Panc1 (cell line): ENCODE measurements at regions not wholly inside any gene's neighbourhood (a gene's known extent, or its start where the extent isn't known, plus 50 kb on each side); places are given as distances from the start of the nearest gene placed in this dataset.

Experiments
- ATAC-seq: fragments of 200-7000 bp; cut with Tn5 transposase; 2 replicates; pipeline ENCODE4 v1.9.1; 2020; ENCODE audit warnings: mild to moderate bottlenecking, moderate library complexity
- BruUV-seq: library from RNA; stranded (reverse); fragments of 400-500 nt; replicated peaks from 2 replicates; lab custom pipeline; 2021; lab: Mats Ljungman, UMichigan
- CTCF ChIA-PET: fragments of 300-600 bp; sonication (Branson Sonifier 250); formaldehyde crosslinking; loops from one replicate; lab custom pipeline; 2022; ENCODE audit warnings: antibody characterized with exemption; lab: Charles Lee
- POLR2A ChIA-PET: fragments of 300-600 bp; sonication (Branson Sonifier 250); formaldehyde crosslinking; loops from one replicate; lab custom pipeline; 2022; ENCODE audit warnings: antibody characterized with exemption; lab: Charles Lee
- DNase-seq: peaks from one replicate; pipeline ENCODE4 v3.0.0-alpha.2; 2010; ENCODE audit warnings: low read depth, low spot score
- H3K27ac ChIP-seq: 2 replicates; pipeline ENCODE4 v1.5.1; 2011; ENCODE audit warnings: mild to moderate bottlenecking, low read length, inconsistent platforms
- H3K27me3 ChIP-seq: fragments of 200-500 bp; sonication (Bioruptor generic); 2 replicates; pipeline ENCODE4 v1.6.0; 2014; ENCODE audit warnings: low read length, inconsistent platforms; ENCODE audit not compliant: control insufficient read depth, insufficient read depth
- H3K36me3 ChIP-seq: fragments of 200-500 bp; sonication (Bioruptor generic); 2 replicates; pipeline ENCODE4 v1.5.1; 2014; ENCODE audit warnings: inconsistent platforms, mild to moderate bottlenecking, low read length, moderate library complexity; ENCODE audit not compliant: control insufficient read depth, insufficient read depth
- H3K4me1 ChIP-seq: 2 replicates; pipeline ENCODE4 v1.5.1; 2011; ENCODE audit warnings: inconsistent platforms, mild to moderate bottlenecking, low read length, moderate library complexity; ENCODE audit not compliant: control insufficient read depth, insufficient read depth
- H3K4me3 ChIP-seq, 2 experiments: 2 replicates each; pipeline ENCODE4 v1.5.1; 2011 to 2012; ENCODE audit warnings: low read depth in 2 of 2, low read length in 2 of 2, mild to moderate bottlenecking in 2 of 2, inconsistent platforms in 1 of 2, moderate library complexity in 1 of 2
- H3K9me3 ChIP-seq: fragments of 200-500 bp; sonication (Bioruptor generic); 2 replicates; pipeline ENCODE4 v1.5.1; 2014; ENCODE audit warnings: low read depth, mild to moderate bottlenecking, inconsistent platforms, low read length, moderate library complexity; ENCODE audit not compliant: control insufficient read depth, insufficient read depth
- CTCF ChIP-seq: fragments of 450-650 bp; IDR thresholded peaks from 2 replicates; pipeline ENCODE4 v1.5.1; 2017; ENCODE audit warnings: mild to moderate bottlenecking
- POLR2AphosphoS5 ChIP-seq: IDR thresholded peaks from 2 replicates; pipeline ENCODE4 v1.6.1; 2012; ENCODE audit warnings: mild to moderate bottlenecking, low read depth, low read length, moderate library complexity
- REST ChIP-seq, 2 experiments: IDR thresholded peaks; 2 replicates each; pipeline ENCODE4 v1.6.1; 2011 to 2012; ENCODE audit warnings: low read depth in 2 of 2, control low read depth in 1 of 2, low read length in 1 of 2, mild to moderate bottlenecking in 1 of 2, moderate library complexity in 1 of 2; ENCODE audit not compliant: insufficient read depth in 1 of 2
- SIN3A ChIP-seq: IDR thresholded peaks from 2 replicates; pipeline ENCODE4 v1.6.1; 2012; ENCODE audit warnings: low read depth, mild to moderate bottlenecking, low read length, moderate library complexity, borderline replicate concordance; ENCODE audit not compliant: insufficient read depth
- TCF7L2 ChIP-seq: IDR thresholded peaks from 2 replicates; pipeline ENCODE4 v1.6.1; 2011; ENCODE audit warnings: mild to moderate bottlenecking, low read depth, low read length, inconsistent platforms
- in situ Hi-C: cut with HindIII; loops from 2 replicates; pipeline ENCODE4 v1.10.0; 2016; ENCODE audit warnings: low sequenced_read_pairs, low pct_unique_long_range_greater_than_20kb
- intact Hi-C: fragments of 100-400 bp; cut with micrococcal nuclease; formaldehyde crosslinking; loops from one replicate; pipeline ENCODE4 v1.10.0; 2022; ENCODE audit not compliant: unreplicated experiment

GRCh38 chr5:120091376-120091948, 372.6 kb upstream of the PRR16 start:
- Histone ChIP-seq H3K9me3 (no peaks in the 10 kb centered on the region), H3K4me3 (no peak overlapping the region), H3K36me3 (no peaks in the 10 kb centered on the region; the same call in 1 of the 2 replicates), H3K27me3 (no peaks in the 10 kb centered on the region), H3K27ac (no peak overlapping the region), H3K4me1 (no peaks in the 10 kb centered on the region)
- ChIA-PET CTCF (no interaction called here), POLR2A (no interaction called here)
- in situ Hi-C loops: no loop called here
- ATAC-seq (no peak), DNase-seq (no peak)
- intact Hi-C loops: no loop called here
- BruUV-seq: no TSS peak
- TF ChIP-seq CTCF (no peak), REST (IDR thresholded peaks at IDR 0.05; ENCODE audit: insufficient read depth in 1 of 2, low read depth in 2 of 2, low read length in 1 of 2) (no peak), SIN3A (no peak), POLR2AphosphoS5 (no peak), TCF7L2 (no peak)

- Histone ChIP-seq H3K4me3 (no peak overlapping the region), H3K4me1 (no peaks in the 10 kb centered on the region), H3K27me3 (no peaks in the 10 kb centered on the region), H3K36me3 (no peaks in the 10 kb centered on the region; the same call in 1 of the 2 replicates), H3K27ac (no peak overlapping the region), H3K9me3 (no peaks in the 10 kb centered on the region)
- intact Hi-C loops: no loop called here
- DNase-seq (no peak), ATAC-seq (no peak)
- BruUV-seq: no TSS peak
- TF ChIP-seq TCF7L2: no peak
- TF ChIP-seq REST (IDR thresholded peaks at IDR 0.05; ENCODE audit: insufficient read depth in 1 of 2, low read depth in 2 of 2, low read length in 1 of 2): no peak
- TF ChIP-seq CTCF: no peak
- no peak for TF ChIP-seq SIN3A
- no peak for TF ChIP-seq POLR2AphosphoS5
- CTCF ChIA-PET: no interaction called here
- in situ Hi-C loops: no loop called here
- POLR2A ChIA-PET: no interaction called here
These were observed 371.5 kb upstream of the PRR16 start for GRCh38 chr5:120092649-120093048.
